ENCODE measurements at regions not wholly inside any gene's neighbourhood (a gene's known extent, or its start where the extent isn't known, plus 50 kb on each side); places are given as distances from the start of the nearest gene placed in this dataset.
"Not testable (repeated sequence)": the region's sequence is repeated elsewhere in the genome, so short reads cannot be mapped to it uniquely, and the experiment has no call there.

DNA sequence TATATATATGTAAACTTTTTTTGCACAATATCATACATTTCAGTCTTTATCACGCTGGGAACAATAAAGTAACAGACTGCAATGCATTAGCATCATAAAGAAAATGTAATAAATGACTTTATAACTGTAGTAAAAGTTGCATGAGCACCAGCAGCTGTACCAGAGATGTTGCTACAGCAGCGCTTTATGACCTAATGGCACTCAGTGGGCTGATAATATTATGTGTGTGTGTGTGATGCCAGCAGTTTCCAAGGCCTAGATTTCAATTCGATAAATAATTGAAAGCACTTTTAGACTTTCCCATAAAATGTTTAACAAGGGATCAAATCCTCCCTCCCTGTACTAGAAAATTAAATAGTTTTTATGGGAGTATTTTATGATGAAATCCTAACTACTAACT, 367.6 kb upstream of the AGA start:
- no peak for DNase-seq
- no peaks in the 10 kb centered on the region for H3K79me2 ChIP-seq (ENCODE audit: insufficient read depth, low read length)
- no peaks in the 10 kb centered on the region for H3K9me3 ChIP-seq (ENCODE audit: insufficient read depth, low read length, severe bottlenecking)
- no peak for ATAC-seq (ENCODE audit: insufficient read depth, low read depth)
- no peak overlapping the region for H3K4me3 ChIP-seq (ENCODE audit: low read depth in 1 of 2, low read length in 2 of 2)
- no peaks in the 10 kb centered on the region for H3K4me1 ChIP-seq (ENCODE audit: insufficient read depth, low read length)
- no peaks in the 10 kb centered on the region for H3K36me3 ChIP-seq (ENCODE audit: insufficient read depth, low read length)
- no peaks in the 10 kb centered on the region for H3K27me3 ChIP-seq (ENCODE audit: insufficient read depth, low read length, poor library complexity)
- H3K27ac ChIP-seq (ENCODE audit: low read length) = no peak overlapping the region
- H3K9ac ChIP-seq (ENCODE audit: low read depth, low read length) = no peak overlapping the region
- H2AFZ ChIP-seq (ENCODE audit: low read depth, low read length) = no peak overlapping the region
- no peaks in the 10 kb centered on the region for H4K20me1 ChIP-seq (ENCODE audit: insufficient read depth, low read length)
- TF ChIP-seq, protein P1, sequence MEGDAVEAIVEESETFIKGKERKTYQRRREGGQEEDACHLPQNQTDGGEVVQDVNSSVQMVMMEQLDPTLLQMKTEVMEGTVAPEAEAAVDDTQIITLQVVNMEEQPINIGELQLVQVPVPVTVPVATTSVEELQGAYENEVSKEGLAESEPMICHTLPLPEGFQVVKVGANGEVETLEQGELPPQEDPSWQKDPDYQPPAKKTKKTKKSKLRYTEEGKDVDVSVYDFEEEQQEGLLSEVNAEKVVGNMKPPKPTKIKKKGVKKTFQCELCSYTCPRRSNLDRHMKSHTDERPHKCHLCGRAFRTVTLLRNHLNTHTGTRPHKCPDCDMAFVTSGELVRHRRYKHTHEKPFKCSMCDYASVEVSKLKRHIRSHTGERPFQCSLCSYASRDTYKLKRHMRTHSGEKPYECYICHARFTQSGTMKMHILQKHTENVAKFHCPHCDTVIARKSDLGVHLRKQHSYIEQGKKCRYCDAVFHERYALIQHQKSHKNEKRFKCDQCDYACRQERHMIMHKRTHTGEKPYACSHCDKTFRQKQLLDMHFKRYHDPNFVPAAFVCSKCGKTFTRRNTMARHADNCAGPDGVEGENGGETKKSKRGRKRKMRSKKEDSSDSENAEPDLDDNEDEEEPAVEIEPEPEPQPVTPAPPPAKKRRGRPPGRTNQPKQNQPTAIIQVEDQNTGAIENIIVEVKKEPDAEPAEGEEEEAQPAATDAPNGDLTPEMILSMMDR (IDR thresholded peaks at IDR 0.05; ENCODE audit: borderline replicate concordance, extremely low read depth, low read length, poor library complexity, severe bottlenecking) = no peak
- no peak for TF ChIP-seq EZH2 (IDR thresholded peaks at IDR 0.05; ENCODE audit: borderline replicate concordance, low read depth, low read length, severe bottlenecking)
- no peak overlapping the region for H3K4me2 ChIP-seq (ENCODE audit: insufficient read depth, low read length)

DNA sequence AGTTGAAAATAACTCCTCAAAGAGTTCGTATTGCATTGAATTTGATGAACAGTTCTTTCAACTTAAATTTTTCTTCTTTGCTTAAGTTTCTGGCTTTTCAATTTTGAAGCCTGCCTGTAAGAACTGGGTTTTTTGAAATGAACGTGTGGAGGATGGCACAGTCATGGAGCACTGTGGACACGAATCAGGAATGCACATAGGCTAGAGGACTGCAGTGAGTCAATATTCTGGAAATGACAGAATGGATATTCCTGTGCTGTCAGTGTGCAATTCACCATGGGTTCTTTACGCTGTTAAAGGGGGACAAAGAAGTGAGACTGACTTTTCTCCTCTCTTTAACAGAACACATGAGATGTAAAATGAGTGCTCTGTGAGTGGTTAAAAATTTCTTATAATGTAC, 368.0 kb upstream of the AGA start:
- no peak for DNase-seq
- Histone ChIP-seq H3K27me3 (ENCODE audit: insufficient read depth, low read length, poor library complexity) (no peaks in the 10 kb centered on the region), H2AFZ (ENCODE audit: low read depth, low read length) (no peak overlapping the region), H3K79me2 (ENCODE audit: insufficient read depth, low read length) (no peaks in the 10 kb centered on the region), H3K4me3 (ENCODE audit: low read depth in 1 of 2, low read length in 2 of 2) (no peak overlapping the region), H3K9ac (ENCODE audit: low read depth, low read length) (no peak overlapping the region), H3K36me3 (ENCODE audit: insufficient read depth, low read length) (no peaks in the 10 kb centered on the region), H3K27ac (ENCODE audit: low read length) (no peak overlapping the region), H3K9me3 (ENCODE audit: insufficient read depth, low read length, severe bottlenecking) (no peaks in the 10 kb centered on the region), H4K20me1 (ENCODE audit: insufficient read depth, low read length) (no peaks in the 10 kb centered on the region), H3K4me2 (ENCODE audit: insufficient read depth, low read length) (no peak overlapping the region), H3K4me1 (ENCODE audit: insufficient read depth, low read length) (no peaks in the 10 kb centered on the region)
- TF ChIP-seq, protein P1 (IDR thresholded peaks at IDR 0.05; ENCODE audit: borderline replicate concordance, extremely low read depth, low read length, poor library complexity, severe bottlenecking) = no peak
- no peak for TF ChIP-seq EZH2 (IDR thresholded peaks at IDR 0.05; ENCODE audit: borderline replicate concordance, low read depth, low read length, severe bottlenecking)
- no peak for ATAC-seq (ENCODE audit: insufficient read depth, low read depth)

DNA sequence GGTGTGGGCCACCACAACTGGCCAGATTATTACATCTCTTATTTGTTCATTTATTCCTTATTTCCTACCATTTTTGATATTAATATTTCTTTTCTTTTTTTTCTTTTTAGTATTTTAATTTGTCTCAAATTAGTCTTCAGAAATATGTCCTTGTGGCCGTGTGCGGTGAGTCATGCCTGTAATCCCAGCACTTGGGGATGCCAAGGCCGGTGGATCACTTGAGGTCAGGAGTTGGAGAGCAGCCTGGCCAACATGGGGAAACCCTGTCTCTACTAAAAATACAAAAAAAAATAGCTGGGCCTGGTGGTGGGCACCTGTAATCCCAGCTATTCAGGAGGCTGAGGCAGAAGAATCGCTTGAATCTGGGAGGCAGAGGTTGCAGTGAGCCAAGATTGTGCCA, 376.2 kb upstream of the AGA start:
- ATAC-seq (ENCODE audit: insufficient read depth, low read depth); H3K4me1 ChIP-seq (ENCODE audit: insufficient read depth, low read length); H3K79me2 ChIP-seq (ENCODE audit: insufficient read depth, low read length); H3K9me3 ChIP-seq (ENCODE audit: insufficient read depth, low read length, severe bottlenecking); H3K4me2 ChIP-seq (ENCODE audit: insufficient read depth, low read length); H3K36me3 ChIP-seq (ENCODE audit: insufficient read depth, low read length); H3K4me3 ChIP-seq (ENCODE audit: low read depth in 1 of 2, low read length in 2 of 2); H3K27ac ChIP-seq (ENCODE audit: low read length); DNase-seq; H2AFZ ChIP-seq (ENCODE audit: low read depth, low read length); H3K27me3 ChIP-seq (ENCODE audit: insufficient read depth, low read length, poor library complexity); H4K20me1 ChIP-seq (ENCODE audit: insufficient read depth, low read length); H3K9ac ChIP-seq (ENCODE audit: low read depth, low read length): not testable (repeated sequence)

DNA sequence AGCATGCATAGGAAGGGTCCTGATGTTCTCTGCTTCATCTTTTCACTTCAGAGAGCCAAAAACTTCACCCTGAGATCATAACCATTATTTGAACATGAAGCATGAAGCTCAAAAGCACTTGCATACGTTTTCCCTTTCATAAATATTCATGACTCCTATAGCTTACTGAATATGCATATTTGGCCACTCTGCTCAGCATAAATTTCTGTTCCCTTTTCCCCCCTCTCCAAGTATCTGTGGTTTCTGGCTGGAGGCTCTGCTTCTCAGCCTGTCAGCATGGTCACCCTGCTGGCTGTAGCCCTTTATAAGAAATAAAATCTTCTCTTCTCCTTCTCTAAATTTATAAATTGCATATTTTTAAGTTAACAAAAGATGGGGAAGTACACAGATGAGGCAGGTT, 384.7 kb upstream of the AGA start:
- H3K27me3 ChIP-seq (ENCODE audit: insufficient read depth, low read length, poor library complexity) = peaks cover 4% of the 10 kb centered on the region

More for the DNA sequence above, 384.7 kb upstream of the AGA start:
- no peak overlapping the region for H3K4me3 ChIP-seq (ENCODE audit: low read depth in 1 of 2, low read length in 2 of 2)
- no peak overlapping the region for H3K4me2 ChIP-seq (ENCODE audit: insufficient read depth, low read length)
- H3K36me3 ChIP-seq (ENCODE audit: insufficient read depth, low read length) = no peaks in the 10 kb centered on the region
- ATAC-seq (ENCODE audit: insufficient read depth, low read depth) = no peak
- no peak overlapping the region for H2AFZ ChIP-seq (ENCODE audit: low read depth, low read length)
- no peak for DNase-seq
- H3K4me1 ChIP-seq (ENCODE audit: insufficient read depth, low read length) = no peaks in the 10 kb centered on the region
- no peaks in the 10 kb centered on the region for H3K9me3 ChIP-seq (ENCODE audit: insufficient read depth, low read length, severe bottlenecking)
- H3K9ac ChIP-seq (ENCODE audit: low read depth, low read length) = no peak overlapping the region
- H4K20me1 ChIP-seq (ENCODE audit: insufficient read depth, low read length) = no peaks in the 10 kb centered on the region
- no peaks in the 10 kb centered on the region for H3K79me2 ChIP-seq (ENCODE audit: insufficient read depth, low read length)
- no peak overlapping the region for H3K27ac ChIP-seq (ENCODE audit: low read length)
- TF ChIP-seq EZH2 (IDR thresholded peaks at IDR 0.05; ENCODE audit: borderline replicate concordance, low read depth, low read length, severe bottlenecking) = no peak
- TF ChIP-seq, protein P1 (IDR thresholded peaks at IDR 0.05; ENCODE audit: borderline replicate concordance, extremely low read depth, low read length, poor library complexity, severe bottlenecking) = no peak
